ENCODE measurements at regions not wholly inside any gene's neighbourhood (a gene's known extent, or its start where the extent isn't known, plus 50 kb on each side); places are given as distances from the start of the nearest gene placed in this dataset.

- Histone ChIP-seq H3K4me2 (ENCODE audit: low read length) (no peak overlapping the region), H3K79me2 (no peaks in the 10 kb centered on the region), H3K27ac (no peak overlapping the region), H3K4me3 (ENCODE audit: low read depth, low read length) (no peak overlapping the region), H3K4me1 (no peaks in the 10 kb centered on the region), H3K9ac (no peak overlapping the region), H3K36me3 (ENCODE audit: control insufficient read depth, insufficient read depth, low read length) (no peaks in the 10 kb centered on the region), H2AFZ (no peak overlapping the region), H3K27me3 (ENCODE audit: control insufficient read depth, insufficient read depth, low read length) (no peaks in the 10 kb centered on the region), H3K9me3 (ENCODE audit: control insufficient read depth, low read length) (no peaks in the 10 kb centered on the region)
- no peak for TF ChIP-seq CTCF (IDR thresholded peaks at IDR 0.05)
Measured at GRCh38 chr2:8036366-8036765, 645.5 kb upstream of the ID2 start.

- H3K36me3 ChIP-seq (ENCODE audit: control insufficient read depth, insufficient read depth, low read length), result no peaks in the 10 kb centered on the region
- no peak overlapping the region for H3K4me2 ChIP-seq (ENCODE audit: low read length)
- no peak overlapping the region for H3K27ac ChIP-seq
- H3K9ac ChIP-seq, result no peak overlapping the region
- H3K4me1 ChIP-seq, result no peaks in the 10 kb centered on the region
- no peaks in the 10 kb centered on the region for H3K79me2 ChIP-seq
- H3K9me3 ChIP-seq (ENCODE audit: control insufficient read depth, low read length), result no peaks in the 10 kb centered on the region
- H2AFZ ChIP-seq, result no peak overlapping the region
- no peak overlapping the region for H3K4me3 ChIP-seq (ENCODE audit: low read depth, low read length)
- H3K27me3 ChIP-seq (ENCODE audit: control insufficient read depth, insufficient read depth, low read length), result no peaks in the 10 kb centered on the region
- TF ChIP-seq CTCF (IDR thresholded peaks at IDR 0.05), result no peak
Measured at GRCh38 chr2:8039732-8040131, 642.1 kb upstream of the ID2 start.

GRCh38 chr2:8043295-8043694, 638.6 kb upstream of the ID2 start:
- Histone ChIP-seq H3K4me1 (no peaks in the 10 kb centered on the region), H3K27ac (no peak overlapping the region), H3K79me2 (no peaks in the 10 kb centered on the region), H2AFZ (no peak overlapping the region), H3K36me3 (ENCODE audit: control insufficient read depth, insufficient read depth, low read length) (no peaks in the 10 kb centered on the region), H3K9me3 (ENCODE audit: control insufficient read depth, low read length) (no peaks in the 10 kb centered on the region), H3K9ac (no peak overlapping the region), H3K4me3 (ENCODE audit: low read depth, low read length) (no peak overlapping the region), H3K4me2 (ENCODE audit: low read length) (no peak overlapping the region), H3K27me3 (ENCODE audit: control insufficient read depth, insufficient read depth, low read length) (no peaks in the 10 kb centered on the region)
- TF ChIP-seq CTCF (IDR thresholded peaks at IDR 0.05), result no peak

- Histone ChIP-seq H3K79me2 (no peaks in the 10 kb centered on the region), H3K4me3 (ENCODE audit: low read depth, low read length) (no peak overlapping the region), H3K4me1 (no peaks in the 10 kb centered on the region), H3K27me3 (ENCODE audit: control insufficient read depth, insufficient read depth, low read length) (no peaks in the 10 kb centered on the region), H3K9me3 (ENCODE audit: control insufficient read depth, low read length) (no peaks in the 10 kb centered on the region), H3K27ac (no peak overlapping the region), H3K9ac (no peak overlapping the region), H3K36me3 (ENCODE audit: control insufficient read depth, insufficient read depth, low read length) (no peaks in the 10 kb centered on the region), H2AFZ (no peak overlapping the region), H3K4me2 (ENCODE audit: low read length) (no peak overlapping the region)
- TF ChIP-seq CTCF (IDR thresholded peaks at IDR 0.05), result no peak
Measured at GRCh38 chr2:8044046-8044594, 637.7 kb upstream of the ID2 start.

- H3K36me3 ChIP-seq (ENCODE audit: control insufficient read depth, insufficient read depth, low read length), result no peaks in the 10 kb centered on the region
- no peaks in the 10 kb centered on the region for H3K4me1 ChIP-seq
- no peak overlapping the region for H3K4me2 ChIP-seq (ENCODE audit: low read length)
- H3K79me2 ChIP-seq, result no peaks in the 10 kb centered on the region
- no peaks in the 10 kb centered on the region for H3K9me3 ChIP-seq (ENCODE audit: control insufficient read depth, low read length)
- H3K27me3 ChIP-seq (ENCODE audit: control insufficient read depth, insufficient read depth, low read length), result no peaks in the 10 kb centered on the region
- no peak for TF ChIP-seq CTCF (IDR thresholded peaks at IDR 0.05)
- H3K27ac ChIP-seq, result no peak overlapping the region
- H3K4me3 ChIP-seq (ENCODE audit: low read depth, low read length), result no peak overlapping the region
- no peak overlapping the region for H2AFZ ChIP-seq
- H3K9ac ChIP-seq, result no peak overlapping the region
Measured at GRCh38 chr2:8045081-8045614, 636.7 kb upstream of the ID2 start.

Data from parathyroid adenoma (tissue), 2 donors.